AG08396 (cell line): ENCODE measurements at regions not wholly inside any gene's neighbourhood (a gene's known extent, or its start where the extent isn't known, plus 50 kb on each side); places are given as distances from the start of the nearest gene placed in this dataset.

ENCODE experiments used
- DNase-seq: peaks from one replicate; pipeline ENCODE4 v3.0.0; 2012; ENCODE audit warnings: low spot score, mixed read lengths

- no peak for DNase-seq
Measured at GRCh38 chr5:172588380-172588779, 52.7 kb upstream of the NEURL1B start.

GRCh38 chr5:172587061-172587405 is 54.0 kb upstream of the NEURL1B start:
- DNase-seq, result no peak

- no peak for DNase-seq
Measured at GRCh38 chr5:172586125-172587060, 54.7 kb upstream of the NEURL1B start.

DNA sequence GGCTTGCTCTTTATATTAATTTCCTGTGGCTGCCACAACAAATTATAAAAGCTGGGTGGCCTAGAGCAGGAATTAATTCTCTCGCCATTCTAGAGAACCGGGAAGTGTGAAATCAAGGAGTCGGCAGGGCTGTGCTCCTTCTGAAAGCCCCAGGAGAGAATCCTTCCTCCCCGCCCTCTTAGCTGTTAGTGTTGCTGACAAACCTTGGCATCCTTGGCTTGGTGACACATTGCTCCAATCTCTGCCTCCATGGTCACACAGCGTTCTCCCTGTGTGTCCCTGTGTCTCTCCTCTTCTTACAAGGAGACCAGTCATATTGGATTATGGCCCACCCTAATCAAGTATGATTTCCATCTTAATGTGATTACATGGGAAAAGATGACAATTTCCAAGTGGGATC is 55.9 kb upstream of the NEURL1B start:
- no peak for DNase-seq

DNA sequence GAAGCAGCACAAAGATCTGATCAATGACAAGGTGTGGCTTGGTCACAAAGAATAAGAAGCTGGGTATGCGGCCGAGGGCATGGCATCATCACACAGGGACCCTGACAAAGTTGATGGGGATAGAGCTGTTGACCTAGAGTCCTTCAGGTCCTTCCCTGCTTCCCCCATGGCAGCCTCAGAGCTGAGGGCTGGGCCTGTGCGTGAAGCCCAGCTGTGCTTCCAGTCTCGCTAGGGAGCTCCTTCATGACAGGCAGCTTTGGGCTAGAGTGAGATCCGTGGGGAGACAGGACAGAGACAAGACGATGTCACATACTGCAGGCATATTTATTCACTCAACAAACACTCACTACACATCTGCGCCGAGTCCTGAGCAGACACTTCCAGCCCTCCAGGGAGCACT is 56.4 kb upstream of the NEURL1B start:
- DNase-seq, result no peak

GRCh38 chr5:172583931-172584511 is 57.0 kb upstream of the NEURL1B start:
- DNase-seq, result no peak

GRCh38 chr5:172582940-172583339 is 58.1 kb upstream of the NEURL1B start:
- no peak for DNase-seq

DNA sequence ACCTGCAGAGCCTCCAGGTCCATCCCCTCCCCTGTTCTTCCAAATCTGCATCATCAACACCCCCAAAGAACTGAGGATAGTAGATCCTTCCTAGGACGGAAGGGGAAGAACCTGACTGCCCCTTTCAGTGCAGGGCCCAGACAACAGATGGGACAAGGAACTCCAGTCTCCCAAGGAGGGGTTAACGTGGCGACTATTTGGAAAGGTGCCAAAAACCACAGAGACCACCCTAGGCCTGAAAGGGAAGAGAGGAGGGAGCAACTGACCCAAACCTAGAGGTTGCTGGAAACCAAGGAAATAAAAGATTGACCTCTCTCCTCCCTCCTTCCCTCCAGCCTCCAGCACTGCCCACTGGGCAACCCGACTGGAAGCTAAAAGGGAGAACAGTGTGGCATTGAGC is 59.7 kb upstream of the NEURL1B start:
- no peak for DNase-seq

GRCh38 chr5:172579403-172579990 is 61.6 kb upstream of the NEURL1B start:
- no peak for DNase-seq

DNA sequence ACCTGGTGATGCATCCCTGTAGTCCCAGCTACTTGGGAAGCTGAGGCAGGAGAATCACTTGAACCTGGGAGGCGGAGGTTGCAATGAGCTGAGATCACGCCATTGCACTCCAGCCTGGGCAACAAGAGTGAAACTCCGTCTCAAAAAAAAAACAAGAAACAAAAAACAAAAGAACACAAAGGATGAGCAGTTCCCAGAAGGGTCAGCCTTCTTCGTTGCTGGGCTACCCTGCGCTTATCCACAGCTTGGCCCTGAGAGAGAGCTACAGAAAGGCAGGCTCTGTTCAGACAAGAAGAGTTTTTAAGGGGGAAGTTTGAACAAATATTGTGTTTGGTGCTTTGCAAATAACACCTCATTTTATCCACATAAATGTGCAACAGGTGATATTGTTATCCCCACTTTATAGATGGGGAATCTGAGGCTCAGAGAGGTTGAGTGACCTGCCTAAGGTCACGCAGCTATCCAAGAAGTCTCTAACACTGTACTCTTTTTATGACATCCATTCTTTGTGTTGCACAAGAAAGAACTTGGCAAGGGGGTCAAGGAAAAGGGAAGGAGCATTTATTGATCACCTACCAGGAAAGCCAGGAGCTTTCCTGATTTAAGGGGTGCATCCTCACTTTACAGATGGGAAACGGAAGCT is 63.7 kb upstream of the NEURL1B start:
- DNase-seq, result no peak

DNA sequence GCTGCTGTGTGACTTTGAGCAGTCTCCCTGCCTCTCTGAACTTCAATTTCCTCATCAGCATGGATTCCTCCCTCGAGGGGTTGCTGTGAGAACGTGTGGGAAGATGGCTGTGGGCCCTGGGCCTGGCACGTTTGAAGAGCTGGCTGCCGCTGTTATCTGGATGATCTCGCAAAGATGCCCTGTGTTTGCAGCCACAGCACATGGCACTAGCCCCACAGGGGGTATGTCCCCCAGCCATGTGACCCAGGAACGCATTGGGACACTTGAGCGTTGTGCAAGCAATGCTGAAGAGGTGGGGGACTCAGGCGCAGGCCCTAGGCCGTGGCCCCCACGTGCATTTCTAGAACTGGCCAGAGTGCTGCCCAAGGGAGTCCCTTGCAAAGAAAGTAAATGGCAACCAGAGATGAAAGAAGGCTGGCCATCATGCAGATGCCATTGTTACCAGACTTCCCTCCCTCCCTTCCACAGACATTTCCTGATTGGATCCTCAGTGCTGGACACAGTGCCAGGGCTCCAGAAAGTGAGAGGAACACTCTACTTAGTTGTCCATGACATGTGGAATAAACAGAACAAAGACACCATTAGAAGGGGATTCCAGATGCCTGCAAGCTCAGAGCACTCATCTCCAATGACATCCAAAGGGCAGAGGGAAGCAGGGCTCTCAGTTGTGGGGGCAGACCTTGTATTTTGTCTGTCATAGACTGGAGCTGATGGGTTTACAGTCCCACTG is 65.1 kb upstream of the NEURL1B start:
- no peak for DNase-seq

- DNase-seq, result no peak
Measured at GRCh38 chr5:172575416-172575815, 65.6 kb upstream of the NEURL1B start.

GRCh38 chr5:172574871-172575223 is 66.2 kb upstream of the NEURL1B start:
- no peak for DNase-seq

DNA sequence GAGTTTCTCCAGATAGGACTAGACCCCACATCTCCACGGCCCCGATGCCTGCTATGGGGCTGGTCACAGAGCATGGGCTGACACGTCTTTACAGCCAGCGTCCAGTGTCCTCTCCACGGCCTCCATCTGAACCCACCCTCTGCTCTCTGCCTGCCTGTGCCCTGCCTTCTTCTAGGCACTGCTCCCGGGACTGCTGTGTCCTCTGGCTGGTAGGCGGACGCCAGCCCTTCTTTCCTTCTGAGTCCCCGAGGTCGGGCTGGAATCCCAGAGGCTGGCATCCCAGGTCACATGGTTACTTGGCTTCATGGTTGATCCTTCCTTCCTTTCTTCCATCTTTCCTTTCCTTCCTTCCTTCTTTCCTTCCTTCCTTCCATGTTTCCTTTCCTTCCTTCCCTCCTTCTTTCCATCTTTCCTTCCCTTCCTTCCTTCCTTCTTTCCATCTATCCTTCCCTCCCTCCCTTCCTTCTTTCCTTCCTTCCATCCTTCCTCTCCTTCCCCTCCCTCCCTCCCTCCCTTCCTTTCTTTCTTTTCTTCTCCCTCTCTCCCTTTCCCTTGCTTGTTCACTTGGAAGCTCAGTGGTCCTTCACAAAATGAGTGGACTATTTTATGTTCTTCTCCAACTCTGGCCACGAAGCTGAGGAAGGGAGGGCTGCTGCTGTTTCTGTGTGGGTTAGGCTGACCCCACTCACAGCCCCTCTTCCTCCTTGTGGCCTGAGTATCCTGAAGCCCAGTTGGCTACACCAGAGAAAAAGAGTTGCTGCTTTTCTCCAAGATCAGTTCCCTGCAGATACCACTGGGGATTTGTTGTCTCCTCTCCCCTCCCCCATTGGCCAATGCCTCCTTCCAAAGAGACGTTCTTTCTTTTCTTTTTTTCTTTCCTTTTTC is 66.8 kb upstream of the NEURL1B start:
- no peak for DNase-seq

GRCh38 chr5:172573120-172573882 is 67.8 kb upstream of the NEURL1B start:
- no peak for DNase-seq

GRCh38 chr5:172572440-172572839 is 68.6 kb upstream of the NEURL1B start:
- no peak for DNase-seq

DNA sequence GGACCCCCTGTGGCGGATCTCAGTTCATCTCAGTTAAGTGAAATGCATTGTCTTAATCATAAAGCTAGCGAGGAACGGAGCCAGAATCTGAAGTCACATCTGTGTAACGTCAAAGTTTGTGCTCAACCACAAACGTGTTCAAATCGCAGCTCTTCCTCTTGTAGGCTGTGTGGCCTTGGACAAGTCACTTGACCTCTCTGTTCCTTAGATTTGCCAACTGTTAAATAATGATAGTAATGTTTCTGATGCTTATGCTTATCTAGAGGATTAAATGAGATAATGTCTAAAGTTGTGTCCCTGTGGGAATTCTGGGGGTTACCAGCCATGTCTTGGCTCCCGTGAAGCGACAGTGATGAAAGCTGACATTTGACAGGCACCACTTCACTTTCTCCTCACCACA is 69.2 kb upstream of the NEURL1B start:
- DNase-seq, result no peak

- DNase-seq, result no peak
Measured at GRCh38 chr5:172571413-172571812, 69.7 kb upstream of the NEURL1B start.

GRCh38 chr5:172570594-172571334 is 70.3 kb upstream of the NEURL1B start:
- no peak for DNase-seq
